ENCODE measurements at regions not wholly inside any gene's neighbourhood (a gene's known extent, or its start where the extent isn't known, plus 50 kb on each side); places are given as distances from the start of the nearest gene placed in this dataset.

GRCh38 chr10:30556189-30556588 lies 73.4 kb downstream of the LYZL2 start:
- no peak for TF ChIP-seq CTCF (IDR thresholded peaks at IDR 0.05)
- no peak for TF ChIP-seq POLR2A (IDR thresholded peaks at IDR 0.05)

Data from adrenal gland (tissue), 5 donors.